H9 (cell line): ENCODE measurements at regions not wholly inside any gene's neighbourhood (a gene's known extent, or its start where the extent isn't known, plus 50 kb on each side); places are given as distances from the start of the nearest gene placed in this dataset.

ENCODE experiments used
- DNase-seq: peaks from one replicate; pipeline ENCODE4 v3.0.0-alpha.2; 2017
- H2AFZ ChIP-seq: one replicate; pipeline ENCODE4 v1.6.1; 2013; ENCODE audit warnings: mild to moderate bottlenecking, low read length, control low read depth, moderate library complexity
- H2AK5ac ChIP-seq: 2 replicates; pipeline ENCODE4 v1.6.1; 2013; ENCODE audit warnings: low read length, control low read depth, mixed read lengths; ENCODE audit not compliant: insufficient read length
- H2BK120ac ChIP-seq: one replicate; pipeline ENCODE4 v1.6.1; 2013; ENCODE audit warnings: low read depth, mild to moderate bottlenecking, low read length, control low read depth, inconsistent platforms; ENCODE audit not compliant: poor library complexity, severe bottlenecking
- H2BK12ac ChIP-seq: 2 replicates; pipeline ENCODE4 v1.6.1; 2013; ENCODE audit warnings: low read length, control low read depth, mixed read lengths, low read depth; ENCODE audit not compliant: insufficient read length
- H2BK15ac ChIP-seq: 2 replicates; pipeline ENCODE4 v1.6.1; 2013; ENCODE audit warnings: low read depth, low read length, control low read depth
- H2BK20ac ChIP-seq: one replicate; pipeline ENCODE4 v1.6.1; 2013; ENCODE audit warnings: low read depth, mild to moderate bottlenecking, low read length, control low read depth, inconsistent platforms; ENCODE audit not compliant: poor library complexity, severe bottlenecking
- H2BK5ac ChIP-seq: 2 replicates; pipeline ENCODE4 v1.6.1; 2013; ENCODE audit warnings: low read length, control low read depth, mixed read lengths; ENCODE audit not compliant: insufficient read length
- H3K14ac ChIP-seq: 2 replicates; pipeline ENCODE4 v1.6.1; 2013; ENCODE audit warnings: low read length, control low read depth; ENCODE audit not compliant: insufficient read depth
- H3K18ac ChIP-seq: 2 replicates; pipeline ENCODE4 v1.6.1; 2013; ENCODE audit warnings: low read depth, mild to moderate bottlenecking, mixed read lengths, low read length, control low read depth; ENCODE audit not compliant: insufficient read length
- H3K23ac ChIP-seq: 2 replicates; pipeline ENCODE4 v1.6.1; 2013; ENCODE audit warnings: low read length, control low read depth, mixed read lengths, low read depth; ENCODE audit not compliant: insufficient read length
- H3K23me2 ChIP-seq: 2 replicates; pipeline ENCODE4 v1.6.1; 2013; ENCODE audit warnings: low read depth, mild to moderate bottlenecking, mixed read lengths, low read length, control low read depth; ENCODE audit not compliant: insufficient read length, poor library complexity, severe bottlenecking
- H3K27ac ChIP-seq: 2 replicates; pipeline ENCODE4 v1.5.1; 2013; ENCODE audit warnings: low read length, control low read depth, mixed read lengths, low read depth; ENCODE audit not compliant: insufficient read length
- H3K27me3 ChIP-seq: 2 replicates; pipeline ENCODE4 v1.6.1; 2013; ENCODE audit warnings: low read length, control low read depth, inconsistent platforms; ENCODE audit not compliant: insufficient read depth
- H3K4ac ChIP-seq: 2 replicates; pipeline ENCODE4 v1.6.1; 2013; ENCODE audit warnings: low read depth, mild to moderate bottlenecking, control low read depth, inconsistent platforms, low read length, moderate library complexity
- H3K4me1 ChIP-seq: 2 replicates; pipeline ENCODE4 v1.6.1; 2013; ENCODE audit warnings: low read length, control low read depth, inconsistent platforms; ENCODE audit not compliant: insufficient read depth
- H3K4me2 ChIP-seq: 2 replicates; pipeline ENCODE4 v1.6.1; 2013; ENCODE audit warnings: low read length, control low read depth, mixed read lengths; ENCODE audit not compliant: insufficient read length, insufficient read depth
- H3K56ac ChIP-seq: 2 replicates; pipeline ENCODE4 v1.6.1; 2013; ENCODE audit warnings: low read depth, mild to moderate bottlenecking, mixed read lengths, low read length, control low read depth; ENCODE audit not compliant: insufficient read length
- H3K79me1 ChIP-seq: 2 replicates; pipeline ENCODE4 v1.6.1; 2013; ENCODE audit warnings: low read depth, mild to moderate bottlenecking, moderate library complexity, low read length, control low read depth, inconsistent platforms; ENCODE audit not compliant: insufficient read depth, poor library complexity, severe bottlenecking
- H3K79me2 ChIP-seq: 2 replicates; pipeline ENCODE4 v1.6.1; 2013; ENCODE audit warnings: low read length, control low read depth, inconsistent platforms; ENCODE audit not compliant: insufficient read depth
- H3K9ac ChIP-seq: 2 replicates; pipeline ENCODE4 v1.6.1; 2013; ENCODE audit warnings: low read length, control low read depth, mixed read lengths; ENCODE audit not compliant: insufficient read length; ENCODE audit errors: extremely low read depth
- H3K9me3 ChIP-seq: one replicate; pipeline ENCODE4 v1.6.1; 2013; ENCODE audit warnings: low read depth, low read length, inconsistent platforms; ENCODE audit not compliant: control insufficient read depth
- H3T11ph ChIP-seq: one replicate; pipeline ENCODE4 v1.6.1; 2013; ENCODE audit warnings: mild to moderate bottlenecking, low read length, control low read depth, inconsistent platforms
- H4K20me1 ChIP-seq: one replicate; pipeline ENCODE4 v1.6.1; 2013; ENCODE audit not compliant: control insufficient read depth, insufficient read length, insufficient read depth
- H4K5ac ChIP-seq: 2 replicates; pipeline ENCODE4 v1.6.1; 2013; ENCODE audit warnings: low read depth, mild to moderate bottlenecking, mixed read lengths, low read length, control low read depth; ENCODE audit not compliant: insufficient read length
- H4K8ac ChIP-seq: replicated peaks from 2 replicates; pipeline ENCODE4 v1.6.1; 2013; ENCODE audit warnings: low read length, control low read depth, mixed read lengths, low read depth; ENCODE audit not compliant: insufficient read length
- H4K91ac ChIP-seq: 2 replicates; pipeline ENCODE4 v1.6.1; 2013; ENCODE audit warnings: low read depth, mild to moderate bottlenecking, moderate library complexity, mixed read lengths, low read length, control low read depth; ENCODE audit not compliant: insufficient read length
- H3K27ac Mint-ChIP-seq, 3 experiments: 2 replicates in 2 of 3; 3 replicates in 1 of 3; pipeline ENCODE4 v1.8.0; 2020 to 2021; ENCODE audit warnings: mixed read lengths in 3 of 3, mild to moderate bottlenecking in 1 of 3, moderate library complexity in 1 of 3
- H3K27me3 Mint-ChIP-seq: 2 replicates; pipeline ENCODE4 v1.8.0; 2021; ENCODE audit warnings: low read depth, mild to moderate bottlenecking, moderate library complexity, mixed read lengths
- H3K36me3 Mint-ChIP-seq, 3 experiments: 2 replicates in 2 of 3; 3 replicates in 1 of 3; pipeline ENCODE4 v1.8.0; 2020 to 2021; ENCODE audit warnings: low read depth in 3 of 3, mixed read lengths in 3 of 3; ENCODE audit not compliant: insufficient read depth in 1 of 3
- H3K4me1 Mint-ChIP-seq, 2 experiments: 2 replicates each; pipeline ENCODE4 v1.8.0; 2020; ENCODE audit warnings: mixed read lengths in 2 of 2
- H3K4me3 Mint-ChIP-seq, 2 experiments: 2 replicates in 1 of 2; 3 replicates in 1 of 2; pipeline ENCODE4 v1.8.0; 2020 to 2021; ENCODE audit warnings: mild to moderate bottlenecking in 2 of 2, mixed read lengths in 2 of 2, moderate library complexity in 1 of 2
- H3K9me3 Mint-ChIP-seq, 2 experiments: 2 replicates in 1 of 2; 3 replicates in 1 of 2; pipeline ENCODE4 v1.8.0; 2020; ENCODE audit warnings: mild to moderate bottlenecking in 2 of 2, mixed read lengths in 2 of 2, moderate library complexity in 1 of 2
- WGBS: extraction: QIAGEN DNeasy Blood & Tissue Kit; methylation state at CpG from one replicate; pipeline ENCODE4 v1.1.7; 2013; ENCODE audit warnings: missing lambda C conversion rate, low lambda C conversion rate, mixed read lengths; ENCODE audit not compliant: insufficient read length; ENCODE audit errors: extremely low coverage; 5-methylcytosine and 5-hydroxymethylcytosine counted together
- TF ChIP-seq, protein P1 (sequence below): fragments of 200-600 bp; sonication (generic); conservative IDR thresholded peaks from 3 replicates; pipeline ENCODE4 v1.8.0; 2021; ENCODE audit warnings: antibody characterized with exemption, mild to moderate bottlenecking

DNA sequence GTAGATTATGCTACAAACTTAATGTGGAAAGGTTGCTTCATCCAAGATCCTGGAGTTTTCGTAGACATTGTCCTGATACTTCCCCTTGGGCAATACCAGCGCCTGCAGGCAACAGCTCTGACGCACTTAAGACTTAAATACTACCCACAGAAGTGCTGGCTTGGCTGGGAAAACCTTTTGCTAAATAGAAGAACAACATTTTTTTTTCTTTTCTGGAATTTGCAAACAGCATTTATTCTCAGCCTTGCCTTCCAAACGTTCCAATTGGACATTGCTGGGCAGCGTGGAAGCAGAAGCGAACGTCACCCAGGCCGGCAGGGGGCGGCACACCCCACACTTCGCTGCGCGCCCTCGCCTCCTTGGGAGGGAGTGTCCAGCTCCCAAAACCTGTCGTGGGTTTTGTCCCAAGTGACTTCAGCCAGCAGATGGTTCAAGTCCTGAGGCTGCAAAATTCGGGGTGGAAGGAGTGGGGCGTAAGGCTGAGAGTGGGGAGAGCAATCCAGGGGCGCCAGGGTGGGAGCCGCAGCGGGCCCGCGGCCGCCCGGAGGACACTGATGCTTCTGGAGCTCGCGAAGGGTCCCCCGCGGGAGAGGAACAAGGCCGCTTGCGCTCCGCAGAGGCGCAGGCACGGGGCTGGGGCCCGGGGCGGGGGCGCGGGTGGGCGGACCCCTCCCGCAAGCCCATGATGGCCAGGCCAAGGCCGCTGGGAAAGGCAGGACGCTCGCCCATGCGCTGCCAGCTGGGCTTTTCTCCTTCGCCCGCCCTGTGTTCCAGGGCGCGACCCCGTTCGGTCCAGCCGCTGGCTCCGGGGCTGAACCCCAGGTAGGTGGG lies 60.8 kb upstream of the MAP3K4 start:
- Histone ChIP-seq H4K5ac (no peak overlapping the region), H3K56ac (no peak overlapping the region), H2AK5ac (no peak overlapping the region), H3K23me2 (peaks cover 3% of the 10 kb centered on the region), H3K27ac (no peak overlapping the region), H2BK12ac (no peak overlapping the region), H4K20me1 (peaks cover 4% of the 10 kb centered on the region), H3K9me3 (no peaks in the 10 kb centered on the region), H3K23ac (no peak overlapping the region), H3K9ac (no peak overlapping the region), H3T11ph (no peak overlapping the region), H2BK120ac (no peak overlapping the region), H4K8ac (no peak overlapping the region), H2BK5ac (no peak overlapping the region), H3K14ac (no peak overlapping the region; the same call in 1 of the 2 replicates), H3K18ac (no peak overlapping the region), H3K79me1 (no peaks in the 10 kb centered on the region), H2BK15ac (no peak overlapping the region), H4K91ac (no peak overlapping the region), H3K4me2 (peak overlapping the region; percentile 67), H3K79me2 (no peaks in the 10 kb centered on the region), H2BK20ac (no peak overlapping the region), H2AFZ (no peak overlapping the region), H3K4ac (no peak overlapping the region), H3K4me1 (peaks cover 2% of the 10 kb centered on the region; the same call in 1 of the 2 replicates), H3K27me3 (no peaks in the 10 kb centered on the region; the same call in 1 of the 2 replicates)
- Mint-ChIP-seq H3K36me3 (no peaks in the 10 kb centered on the region; a peak in 1 of 7 replicates), H3K27ac (no peak overlapping the region; a peak in 1 of 7 replicates), H3K4me3 (peak overlapping the region; percentile 73 to 86), H3K4me1 (peaks cover 16 to 21% of the 10 kb centered on the region in 2 experiments), H3K9me3 (no peaks in the 10 kb centered on the region), H3K27me3 (peaks cover 30% of the 10 kb centered on the region)
- WGBS = no CpG with 5 or more reads among the region's 50 CpGs
- TF ChIP-seq, protein P1, sequence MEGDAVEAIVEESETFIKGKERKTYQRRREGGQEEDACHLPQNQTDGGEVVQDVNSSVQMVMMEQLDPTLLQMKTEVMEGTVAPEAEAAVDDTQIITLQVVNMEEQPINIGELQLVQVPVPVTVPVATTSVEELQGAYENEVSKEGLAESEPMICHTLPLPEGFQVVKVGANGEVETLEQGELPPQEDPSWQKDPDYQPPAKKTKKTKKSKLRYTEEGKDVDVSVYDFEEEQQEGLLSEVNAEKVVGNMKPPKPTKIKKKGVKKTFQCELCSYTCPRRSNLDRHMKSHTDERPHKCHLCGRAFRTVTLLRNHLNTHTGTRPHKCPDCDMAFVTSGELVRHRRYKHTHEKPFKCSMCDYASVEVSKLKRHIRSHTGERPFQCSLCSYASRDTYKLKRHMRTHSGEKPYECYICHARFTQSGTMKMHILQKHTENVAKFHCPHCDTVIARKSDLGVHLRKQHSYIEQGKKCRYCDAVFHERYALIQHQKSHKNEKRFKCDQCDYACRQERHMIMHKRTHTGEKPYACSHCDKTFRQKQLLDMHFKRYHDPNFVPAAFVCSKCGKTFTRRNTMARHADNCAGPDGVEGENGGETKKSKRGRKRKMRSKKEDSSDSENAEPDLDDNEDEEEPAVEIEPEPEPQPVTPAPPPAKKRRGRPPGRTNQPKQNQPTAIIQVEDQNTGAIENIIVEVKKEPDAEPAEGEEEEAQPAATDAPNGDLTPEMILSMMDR = peak; percentile 97
- DNase-seq = peak; percentile 76
